Gastrocnemius medialis (tissue), 4 donors: ENCODE measurements at regions not wholly inside any gene's neighbourhood (a gene's known extent, or its start where the extent isn't known, plus 50 kb on each side); places are given as distances from the start of the nearest gene placed in this dataset.

Experiments used
- ATAC-seq, 2 donors: fragments of 150-250 bp; one replicate each; pipeline ENCODE4 v1.9.1; 2016
- DNase-seq, 2 donors: peaks; one replicate each; pipeline ENCODE4 v3.0.0-alpha.2; 2019
- H3K27ac ChIP-seq, 4 donors: fragments of 200-600 bp; sonication (generic); 1 replicate in 1 of 4; 2 replicates in 3 of 4; pipeline ENCODE4 v1.5.1; 2016 to 2018; ENCODE audit warnings: mild to moderate bottlenecking in 2 of 4, moderate library complexity in 1 of 4
- H3K27me3 ChIP-seq, 3 donors: fragments of 200-600 bp; sonication (generic) in 2 of 3; 1 replicate in 1 of 3; 2 replicates in 2 of 3; pipeline versions ENCODE4 v1.5.1 to v1.6.0; 2016 to 2019; ENCODE audit warnings: mild to moderate bottlenecking in 1 of 3, moderate library complexity in 1 of 3
- H3K36me3 ChIP-seq, 2 donors: fragments of 200-600 bp; sonication (generic) in 1 of 2; one replicate each; pipeline ENCODE4 v1.5.1; 2017 to 2018
- H3K4me1 ChIP-seq, 2 donors: fragments of 200-600 bp; sonication (generic) in 1 of 2; one replicate each; pipeline ENCODE4 v1.5.1; 2016 to 2017; ENCODE audit warnings: mild to moderate bottlenecking in 2 of 2
- H3K4me3 ChIP-seq, 4 donors: fragments of 200-600 bp; sonication (generic) in 3 of 4; 1 replicate in 1 of 4; 2 replicates in 3 of 4; pipeline ENCODE4 v1.5.1; 2016 to 2019; ENCODE audit warnings: mild to moderate bottlenecking in 2 of 4
- H3K9me3 ChIP-seq, 3 donors: fragments of 200-600 bp; sonication (generic) in 2 of 3; 1 replicate in 1 of 3; 2 replicates in 2 of 3; pipeline ENCODE4 v1.5.1; 2016 to 2019
- POLR2A ChIP-seq, 2 donors: fragments of 450-650 bp; IDR thresholded peaks; one replicate each; pipeline ENCODE4 v1.6.1; 2017; ENCODE audit warnings: antibody characterized with exemption in 2 of 2, mild to moderate bottlenecking in 2 of 2, moderate library complexity in 2 of 2
- in situ Hi-C, 4 donors: fragments of 200-750 bp; cut with MboI; loops; one replicate each; pipeline versions ENCODE4 v1.15.0 to v1.8.0; 2017; ENCODE audit warnings: low sequenced_read_pairs in 4 of 4
- intact Hi-C: fragments of 100-400 bp; cut with DNase I; formaldehyde crosslinking; loops from one replicate; pipeline ENCODE4 v1.15.1; 2023; ENCODE audit warnings: low total_unique reads
- TF ChIP-seq, protein P1 (sequence below), 5 experiments: fragments of 450-650 bp in 3 of 5; fragments of 200-600 bp in 2 of 5; sonication (generic) in 2 of 5; IDR thresholded peaks in 4 of 5; conservative IDR thresholded peaks in 1 of 5; 1 replicate in 4 of 5; 2 replicates in 1 of 5; pipeline ENCODE4 v1.5.1; 2016 to 2019; ENCODE audit warnings: antibody characterized with exemption in 5 of 5, mild to moderate bottlenecking in 3 of 5, moderate library complexity in 3 of 5

- no peaks in the 10 kb centered on the region for H3K9me3 ChIP-seq
- ATAC-seq, result no peak
Measured at GRCh38 chr14:85788470-85789233, 258.7 kb downstream of the FLRT2 start.

DNA sequence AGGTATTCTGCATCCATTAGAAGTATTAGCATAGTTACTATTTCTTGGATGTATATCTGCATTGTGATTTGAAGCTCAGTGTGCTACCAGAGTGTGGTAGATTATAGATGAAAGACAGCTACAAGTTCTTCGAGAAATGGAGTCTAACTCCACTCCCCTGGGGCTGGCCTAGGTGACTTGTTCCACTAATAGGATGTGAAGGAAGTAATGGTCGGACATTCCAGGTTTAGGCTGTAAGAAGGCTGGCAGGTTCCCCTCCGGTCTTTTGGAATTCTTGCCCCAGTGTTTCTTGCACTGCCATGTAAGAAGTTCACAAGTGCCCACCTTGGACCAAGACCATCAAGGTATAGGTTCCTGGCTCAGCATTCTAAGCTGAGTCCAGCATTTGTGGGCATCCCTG lies 236.4 kb downstream of the FLRT2 start:
- H3K27ac ChIP-seq, result no peak overlapping the region
- no peak for ATAC-seq
- DNase-seq, result no peak
- H3K36me3 ChIP-seq, result no peaks in the 10 kb centered on the region
- H3K4me3 ChIP-seq, result no peak overlapping the region
- no peaks in the 10 kb centered on the region for H3K9me3 ChIP-seq
- TF ChIP-seq POLR2A (IDR thresholded peaks at IDR 0.05), result no peak
- TF ChIP-seq, protein P1, sequence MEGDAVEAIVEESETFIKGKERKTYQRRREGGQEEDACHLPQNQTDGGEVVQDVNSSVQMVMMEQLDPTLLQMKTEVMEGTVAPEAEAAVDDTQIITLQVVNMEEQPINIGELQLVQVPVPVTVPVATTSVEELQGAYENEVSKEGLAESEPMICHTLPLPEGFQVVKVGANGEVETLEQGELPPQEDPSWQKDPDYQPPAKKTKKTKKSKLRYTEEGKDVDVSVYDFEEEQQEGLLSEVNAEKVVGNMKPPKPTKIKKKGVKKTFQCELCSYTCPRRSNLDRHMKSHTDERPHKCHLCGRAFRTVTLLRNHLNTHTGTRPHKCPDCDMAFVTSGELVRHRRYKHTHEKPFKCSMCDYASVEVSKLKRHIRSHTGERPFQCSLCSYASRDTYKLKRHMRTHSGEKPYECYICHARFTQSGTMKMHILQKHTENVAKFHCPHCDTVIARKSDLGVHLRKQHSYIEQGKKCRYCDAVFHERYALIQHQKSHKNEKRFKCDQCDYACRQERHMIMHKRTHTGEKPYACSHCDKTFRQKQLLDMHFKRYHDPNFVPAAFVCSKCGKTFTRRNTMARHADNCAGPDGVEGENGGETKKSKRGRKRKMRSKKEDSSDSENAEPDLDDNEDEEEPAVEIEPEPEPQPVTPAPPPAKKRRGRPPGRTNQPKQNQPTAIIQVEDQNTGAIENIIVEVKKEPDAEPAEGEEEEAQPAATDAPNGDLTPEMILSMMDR (IDR thresholded peaks at IDR 0.05 in 4 of 5, conservative IDR thresholded peaks at IDR 0.05 in 1 of 5), result no peak
- H3K4me1 ChIP-seq, result peaks cover 0 to 3% of the 10 kb centered on the region in 2 donors
- intact Hi-C loops (no loop called here), in situ Hi-C loops (no loop called here)
- H3K27me3 ChIP-seq, result no peaks in the 10 kb centered on the region

More at GRCh38 chr14:85788470-85789233, 258.7 kb downstream of the FLRT2 start:
- Histone ChIP-seq H3K36me3 (no peaks in the 10 kb centered on the region), H3K4me3 (no peak overlapping the region), H3K27ac (no peak overlapping the region), H3K27me3 (no peaks in the 10 kb centered on the region), H3K4me1 (no peaks in the 10 kb centered on the region)
- intact Hi-C loops (no loop called here), in situ Hi-C loops (no loop called here)
- TF ChIP-seq POLR2A (IDR thresholded peaks at IDR 0.05), result no peak
- TF ChIP-seq, protein P1 (IDR thresholded peaks at IDR 0.05 in 4 of 5, conservative IDR thresholded peaks at IDR 0.05 in 1 of 5), result no peak
- no peak for DNase-seq

GRCh38 chr14:85764822-85765221 lies 234.9 kb downstream of the FLRT2 start:
- Histone ChIP-seq H3K27me3 (no peaks in the 10 kb centered on the region), H3K36me3 (no peaks in the 10 kb centered on the region), H3K9me3 (no peaks in the 10 kb centered on the region), H3K4me1 (peaks cover 0 to 3% of the 10 kb centered on the region in 2 donors), H3K4me3 (no peak overlapping the region), H3K27ac (no peak overlapping the region)
- TF ChIP-seq POLR2A (IDR thresholded peaks at IDR 0.05), result no peak
- TF ChIP-seq, protein P1 (IDR thresholded peaks at IDR 0.05 in 4 of 5, conservative IDR thresholded peaks at IDR 0.05 in 1 of 5), result no peak
- in situ Hi-C loops (no loop called here), intact Hi-C loops (no loop called here)
- peak in 1 of 2 donors; percentile 46 for ATAC-seq
- no peak for DNase-seq

GRCh38 chr14:85762526-85762925 lies 232.6 kb downstream of the FLRT2 start:
- Histone ChIP-seq H3K27me3 (no peaks in the 10 kb centered on the region), H3K27ac (no peak overlapping the region), H3K4me1 (peaks cover 0 to 3% of the 10 kb centered on the region in 2 donors), H3K4me3 (no peak overlapping the region), H3K36me3 (no peaks in the 10 kb centered on the region), H3K9me3 (no peaks in the 10 kb centered on the region)
- TF ChIP-seq, protein P1 (IDR thresholded peaks at IDR 0.05 in 4 of 5, conservative IDR thresholded peaks at IDR 0.05 in 1 of 5), result no peak
- TF ChIP-seq POLR2A (IDR thresholded peaks at IDR 0.05), result no peak
- no peak for ATAC-seq
- no peak for DNase-seq
- intact Hi-C loops (no loop called here), in situ Hi-C loops (no loop called here)
